ENCODE measurements at regions not wholly inside any gene's neighbourhood (a gene's known extent, or its start where the extent isn't known, plus 50 kb on each side); places are given as distances from the start of the nearest gene placed in this dataset.
A peak's percentile ranks its signal among the peaks of the same experiment; 100 is the strongest.

GRCh38 chr1:42006093-42006492 is 87.4 kb upstream of the HIVEP3 start:
- Histone ChIP-seq H3K4me1 (ENCODE audit: low read depth, poor library complexity, severe bottlenecking) (peaks cover 14% of the 10 kb centered on the region), H2AFZ (ENCODE audit: low read depth) (no peak overlapping the region), H3K4me3 (IDR thresholded peaks at IDR 0.05; ENCODE audit: insufficient read depth, low read depth, low read length) (no peak overlapping the region), H3K9ac (no peak overlapping the region), H4K20me1 (ENCODE audit: insufficient read depth) (no peaks in the 10 kb centered on the region), H3K79me2 (ENCODE audit: insufficient read depth, low read depth) (no peaks in the 10 kb centered on the region), H3K4me2 (peak overlapping the region; percentile 23), H3K36me3 (ENCODE audit: insufficient read depth) (no peaks in the 10 kb centered on the region), H3K27ac (no peak overlapping the region), H3K27me3 (ENCODE audit: insufficient read depth, low read depth) (no peaks in the 10 kb centered on the region)
- TF ChIP-seq CTCF (conservative IDR thresholded peaks at IDR 0.05; ENCODE audit: low read depth, low read length), result no peak

- no peak overlapping the region for H3K27ac ChIP-seq
- H3K4me2 ChIP-seq, result peak overlapping the region; percentile 23; the same call in 1 of the 2 replicates
Measured at GRCh38 chr1:42005530-42005929, 86.8 kb upstream of the HIVEP3 start.

DNA sequence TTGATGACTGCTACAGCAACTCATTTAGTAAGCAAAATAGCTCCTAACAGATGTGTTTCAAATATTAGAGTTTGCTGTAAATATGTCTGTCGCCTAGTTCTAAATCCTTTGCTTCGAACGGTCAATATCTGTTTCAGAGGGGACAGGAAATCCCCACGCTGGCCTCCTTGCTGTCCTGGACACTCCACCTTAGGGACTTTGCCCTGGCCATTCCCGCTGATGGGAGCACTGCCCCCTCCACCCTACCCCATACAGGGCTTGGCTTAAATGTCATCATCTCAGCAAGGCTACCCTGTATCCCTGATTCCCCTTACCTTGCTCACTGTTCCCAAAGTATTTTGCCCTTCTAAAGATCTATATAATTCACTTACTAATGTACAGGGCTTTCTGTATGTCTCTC is 86.1 kb upstream of the HIVEP3 start:
- Histone ChIP-seq H3K27me3 (ENCODE audit: insufficient read depth, low read depth) (no peaks in the 10 kb centered on the region), H3K4me2 (no peak overlapping the region), H4K20me1 (ENCODE audit: insufficient read depth) (no peaks in the 10 kb centered on the region), H3K79me2 (ENCODE audit: insufficient read depth, low read depth) (no peaks in the 10 kb centered on the region), H2AFZ (ENCODE audit: low read depth) (no peak overlapping the region), H3K27ac (no peak overlapping the region), H3K4me1 (ENCODE audit: low read depth, poor library complexity, severe bottlenecking) (peaks cover 14% of the 10 kb centered on the region), H3K36me3 (ENCODE audit: insufficient read depth) (no peaks in the 10 kb centered on the region), H3K4me3 (IDR thresholded peaks at IDR 0.05; ENCODE audit: insufficient read depth, low read depth, low read length) (no peak overlapping the region), H3K9ac (no peak overlapping the region)
- TF ChIP-seq CTCF (conservative IDR thresholded peaks at IDR 0.05; ENCODE audit: low read depth, low read length), result no peak

More at GRCh38 chr1:42005530-42005929, 86.8 kb upstream of the HIVEP3 start:
- Histone ChIP-seq H3K36me3 (ENCODE audit: insufficient read depth) (no peaks in the 10 kb centered on the region), H3K9ac (no peak overlapping the region), H3K27me3 (ENCODE audit: insufficient read depth, low read depth) (no peaks in the 10 kb centered on the region), H2AFZ (ENCODE audit: low read depth) (no peak overlapping the region), H3K4me3 (IDR thresholded peaks at IDR 0.05; ENCODE audit: insufficient read depth, low read depth, low read length) (no peak overlapping the region), H3K79me2 (ENCODE audit: insufficient read depth, low read depth) (no peaks in the 10 kb centered on the region), H4K20me1 (ENCODE audit: insufficient read depth) (no peaks in the 10 kb centered on the region), H3K4me1 (ENCODE audit: low read depth, poor library complexity, severe bottlenecking) (peaks cover 14% of the 10 kb centered on the region)
- TF ChIP-seq CTCF (conservative IDR thresholded peaks at IDR 0.05; ENCODE audit: low read depth, low read length), result no peak

DNA sequence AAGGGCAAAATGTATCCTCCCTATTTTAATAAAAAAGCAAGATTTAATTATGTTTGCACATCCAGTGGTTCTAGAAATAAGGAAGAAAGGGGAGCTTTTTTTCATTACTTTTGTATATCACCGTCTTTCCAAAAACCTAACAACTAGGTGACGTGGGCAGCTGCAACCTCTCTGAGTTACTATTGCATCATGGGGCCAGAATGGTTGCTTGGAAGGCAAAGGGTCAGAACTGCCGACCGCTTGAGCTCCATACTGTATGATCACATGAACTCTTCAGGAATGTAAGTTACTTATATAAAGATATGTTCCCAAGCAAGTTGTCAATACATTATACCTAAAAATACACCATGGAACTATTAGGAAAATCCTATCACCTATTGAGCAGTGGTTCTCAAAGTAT is 85.6 kb upstream of the HIVEP3 start:
- Histone ChIP-seq H2AFZ (ENCODE audit: low read depth) (no peak overlapping the region), H3K4me1 (ENCODE audit: low read depth, poor library complexity, severe bottlenecking) (peaks cover 14% of the 10 kb centered on the region), H3K79me2 (ENCODE audit: insufficient read depth, low read depth) (no peaks in the 10 kb centered on the region), H3K36me3 (ENCODE audit: insufficient read depth) (no peaks in the 10 kb centered on the region), H3K27ac (no peak overlapping the region), H3K27me3 (ENCODE audit: insufficient read depth, low read depth) (no peaks in the 10 kb centered on the region), H3K9ac (no peak overlapping the region), H3K4me3 (IDR thresholded peaks at IDR 0.05; ENCODE audit: insufficient read depth, low read depth, low read length) (no peak overlapping the region), H3K4me2 (no peak overlapping the region), H4K20me1 (ENCODE audit: insufficient read depth) (no peaks in the 10 kb centered on the region)
- TF ChIP-seq CTCF (conservative IDR thresholded peaks at IDR 0.05; ENCODE audit: low read depth, low read length), result no peak

Data from KMS-11 (cell line).